ENCODE measurements at regions not wholly inside any gene's neighbourhood (a gene's known extent, or its start where the extent isn't known, plus 50 kb on each side); places are given as distances from the start of the nearest gene placed in this dataset.
"Not testable (repeated sequence)": the region's sequence is repeated elsewhere in the genome, so short reads cannot be mapped to it uniquely, and the experiment has no call there.

- not testable (repeated sequence) for DNase-seq (ENCODE audit: low spot score)
These were observed 403.8 kb downstream of the TBC1D32 start for GRCh38 chr6:120930500-120930899.

DNA sequence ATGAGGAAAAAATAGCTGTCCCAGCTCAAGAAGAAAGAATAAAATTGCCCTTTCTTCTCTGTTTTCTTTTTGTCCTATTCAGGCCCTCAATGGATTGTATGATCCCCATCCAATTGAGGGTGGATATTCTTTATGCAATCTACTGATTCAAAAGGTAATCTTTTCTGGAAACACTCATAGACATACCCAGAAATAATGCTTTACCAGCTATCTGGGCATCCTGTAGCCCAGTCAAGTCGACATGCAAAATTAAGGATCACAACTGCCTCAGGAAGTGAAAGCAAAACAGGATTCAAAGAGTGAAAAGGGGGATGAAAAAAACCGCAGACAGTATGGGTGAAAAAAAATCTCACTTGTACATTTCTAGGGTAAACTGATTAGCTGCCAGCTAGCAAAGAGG, 410.1 kb downstream of the TBC1D32 start:
- no peak for DNase-seq (ENCODE audit: low spot score)

GRCh38 chr6:120918137-120918536, 416.1 kb downstream of the TBC1D32 start:
- DNase-seq (ENCODE audit: low spot score) = no peak

DNA sequence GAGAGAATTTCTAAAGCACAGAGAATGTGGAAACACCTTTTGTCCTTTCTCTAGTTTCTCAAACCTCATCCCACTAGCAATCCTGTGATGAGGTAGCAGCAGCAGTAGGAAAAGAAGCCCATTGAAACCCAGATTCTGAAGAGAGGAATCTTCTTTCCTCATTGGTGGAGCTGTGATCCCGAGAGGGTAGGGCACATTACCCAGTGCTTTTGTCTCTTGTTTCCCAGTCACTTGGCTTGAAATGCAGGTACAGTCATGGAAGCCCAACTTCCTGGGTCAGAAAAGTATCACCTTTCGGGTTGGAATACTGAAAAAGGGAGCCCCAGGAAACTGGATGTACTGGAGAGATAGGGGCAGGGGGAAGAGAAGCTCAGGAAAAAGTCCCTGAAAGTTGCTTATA, 417.4 kb downstream of the TBC1D32 start:
- DNase-seq (ENCODE audit: low spot score) = no peak

- no peak for DNase-seq (ENCODE audit: low spot score)
These were observed 420.8 kb downstream of the TBC1D32 start for GRCh38 chr6:120913486-120913885.

DNA sequence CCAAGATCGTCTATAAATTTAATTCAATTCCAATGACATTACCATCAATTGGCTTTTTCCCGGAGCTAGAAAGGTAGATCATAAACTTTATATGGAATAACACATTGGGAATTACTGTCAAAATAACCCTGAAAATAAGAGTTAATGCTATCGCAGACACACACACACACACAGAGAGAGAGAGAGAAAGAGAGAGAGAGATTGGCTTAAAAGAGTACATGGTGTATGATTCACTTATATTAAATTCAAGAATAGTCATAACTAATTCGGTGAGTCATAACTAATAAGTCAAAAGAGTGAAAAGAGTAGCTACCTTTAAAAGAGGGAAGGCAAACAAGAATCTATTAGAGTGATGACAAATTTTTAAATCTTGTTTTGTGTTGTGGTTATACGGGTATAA, 425.5 kb downstream of the TBC1D32 start:
- no peak for DNase-seq (ENCODE audit: low spot score)

- DNase-seq (ENCODE audit: low spot score) = no peak
These were observed 430.4 kb downstream of the TBC1D32 start for GRCh38 chr6:120903836-120904235.

- DNase-seq (ENCODE audit: low spot score) = no peak
These were observed 434.3 kb downstream of the TBC1D32 start for GRCh38 chr6:120899932-120900331.

GRCh38 chr6:120894077-120894476, 440.2 kb downstream of the TBC1D32 start:
- DNase-seq (ENCODE audit: low spot score) = peak; percentile 8

- DNase-seq (ENCODE audit: low spot score) = no peak
These were observed 457.3 kb downstream of the TBC1D32 start for GRCh38 chr6:120876931-120877330.

GRCh38 chr6:120876424-120876823, 457.9 kb downstream of the TBC1D32 start:
- no peak for DNase-seq (ENCODE audit: low spot score)

DNA sequence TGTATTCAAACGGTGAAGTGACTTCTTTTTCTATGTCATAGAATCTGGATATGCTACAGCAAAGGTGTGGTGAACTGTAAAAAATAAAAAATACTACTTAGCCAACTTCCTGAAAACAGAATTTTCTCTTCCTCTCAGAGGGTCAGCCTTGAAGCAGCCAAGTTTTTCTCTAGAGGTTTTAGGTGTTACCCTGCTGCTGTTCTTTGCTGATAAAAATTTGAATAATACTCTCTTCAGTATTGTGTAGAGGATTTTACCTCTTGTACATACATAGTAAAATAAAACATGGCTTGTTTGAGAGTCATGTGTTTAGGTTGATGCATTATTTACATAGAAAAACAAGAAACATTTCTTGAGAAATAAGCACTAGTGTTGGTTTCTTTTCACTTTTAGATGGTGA, 458.4 kb downstream of the TBC1D32 start:
- DNase-seq (ENCODE audit: low spot score) = no peak

DNA sequence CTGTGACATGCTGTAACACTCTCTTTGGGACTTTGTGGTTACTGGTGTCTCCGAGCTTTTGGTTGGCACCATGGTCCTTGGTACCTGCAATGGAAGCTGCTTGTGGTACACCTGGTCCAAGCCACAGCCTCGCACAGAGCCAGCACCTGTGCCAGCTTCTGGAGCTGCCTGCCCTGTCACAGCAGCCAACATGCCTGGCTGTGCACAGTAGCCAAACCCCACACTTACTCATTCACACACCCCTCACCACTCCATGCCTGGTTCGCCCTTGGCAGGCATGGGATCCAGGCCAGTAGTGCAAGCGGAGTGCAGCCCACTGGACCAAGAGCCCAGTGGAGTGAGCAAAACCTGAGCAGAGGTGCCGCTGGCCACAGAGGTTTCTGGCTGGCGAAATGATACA, 459.9 kb downstream of the TBC1D32 start:
- no peak for DNase-seq (ENCODE audit: low spot score)

DNA sequence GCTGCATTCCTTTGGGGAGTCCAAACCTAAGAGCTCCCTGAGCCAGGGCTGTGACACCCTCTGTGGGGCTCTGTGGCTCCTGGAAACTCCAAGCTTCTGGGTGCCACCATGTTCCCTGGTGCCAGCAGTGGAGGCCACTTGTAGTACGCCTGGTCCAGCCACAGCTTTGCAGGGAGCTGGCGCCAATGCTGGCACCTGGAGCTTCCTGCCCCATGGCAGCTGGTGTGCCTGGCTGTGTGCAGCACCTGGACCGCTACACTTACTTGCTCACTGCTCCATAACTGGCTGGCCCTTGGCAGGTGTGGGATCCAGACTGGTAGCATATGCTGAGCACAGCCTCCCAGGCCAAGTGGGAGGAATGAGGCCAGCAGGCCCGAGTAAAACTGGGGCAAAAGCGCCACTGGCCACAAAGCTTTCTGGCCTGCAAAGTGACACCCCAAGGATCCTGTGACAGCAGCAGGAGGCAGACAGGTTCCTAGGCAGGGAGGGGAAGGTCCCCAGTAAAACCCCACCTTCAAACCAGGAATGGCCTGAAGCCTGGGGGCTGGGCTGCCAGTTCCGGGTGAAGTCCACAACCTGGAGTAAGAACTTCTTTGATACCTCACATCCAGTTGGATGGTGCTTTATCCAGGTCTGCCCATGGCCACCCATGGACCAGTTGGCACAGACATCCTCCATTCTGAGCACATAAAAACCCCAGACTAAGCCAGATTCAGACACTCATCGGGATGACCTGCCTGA, 461.0 kb downstream of the TBC1D32 start:
- DNase-seq (ENCODE audit: low spot score) = no peak

DNA sequence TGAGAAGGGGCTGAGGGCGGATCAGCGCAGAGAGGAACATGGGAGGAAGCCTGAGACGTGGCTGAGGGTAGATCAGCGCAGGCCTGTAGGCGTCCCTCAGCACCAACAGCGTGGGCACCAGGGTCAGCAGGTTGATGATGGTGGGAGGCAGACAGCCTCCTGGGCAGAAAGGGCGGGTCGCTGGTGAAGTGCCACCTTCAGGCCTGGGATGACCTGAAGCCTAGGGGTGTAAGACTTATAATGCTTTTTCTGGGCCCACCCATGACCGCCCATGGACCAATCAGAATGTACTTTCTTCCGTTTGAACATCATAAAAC, 462.1 kb downstream of the TBC1D32 start:
- no peak for DNase-seq (ENCODE audit: low spot score)

DNA sequence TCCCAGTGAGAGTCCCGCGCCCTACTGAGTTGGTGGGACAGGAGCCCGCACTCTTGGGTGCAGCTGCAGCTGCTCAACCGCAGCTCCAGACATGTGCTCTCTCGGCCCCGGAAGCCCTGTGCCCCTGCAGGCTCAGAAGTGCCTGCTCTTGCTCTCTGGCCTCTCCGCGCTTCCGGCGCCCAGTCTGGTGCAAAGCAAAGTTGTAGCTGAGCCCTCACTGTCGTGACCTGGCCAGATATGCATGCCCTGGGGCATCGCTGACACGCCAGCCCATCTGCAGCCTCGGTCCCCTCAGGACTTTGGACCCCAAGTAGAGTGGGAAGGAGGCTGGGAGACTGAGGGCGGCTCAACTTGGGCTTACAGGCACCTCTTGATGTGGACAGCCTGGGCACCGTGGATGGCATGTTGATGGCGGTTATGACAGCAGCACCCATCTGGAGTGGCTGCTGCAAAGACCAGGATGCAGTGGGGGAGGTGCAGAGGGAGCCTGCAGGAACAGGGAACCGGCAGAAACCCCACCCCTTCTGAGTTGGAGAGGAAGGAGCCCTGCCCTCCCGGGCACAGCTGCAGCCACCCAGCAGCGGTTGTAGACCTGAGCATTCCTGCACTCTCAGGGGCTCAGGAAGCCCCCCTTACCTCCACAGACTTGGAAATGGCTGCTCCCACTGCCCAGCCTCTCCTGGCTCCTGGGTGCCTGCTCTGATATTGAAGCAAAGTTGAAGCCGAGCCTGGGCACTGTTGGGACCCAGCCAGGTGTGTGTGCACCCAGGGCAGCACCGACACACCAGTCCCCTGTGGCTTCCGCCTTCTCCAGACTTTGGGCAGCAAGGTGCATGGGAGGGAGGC, 462.6 kb downstream of the TBC1D32 start:
- no peak for DNase-seq (ENCODE audit: low spot score)

- DNase-seq (ENCODE audit: low spot score) = no peak
These were observed 464.9 kb downstream of the TBC1D32 start for GRCh38 chr6:120869397-120869796.

GRCh38 chr6:120857422-120857821, 476.9 kb downstream of the TBC1D32 start:
- DNase-seq (ENCODE audit: low spot score) = no peak

DNA sequence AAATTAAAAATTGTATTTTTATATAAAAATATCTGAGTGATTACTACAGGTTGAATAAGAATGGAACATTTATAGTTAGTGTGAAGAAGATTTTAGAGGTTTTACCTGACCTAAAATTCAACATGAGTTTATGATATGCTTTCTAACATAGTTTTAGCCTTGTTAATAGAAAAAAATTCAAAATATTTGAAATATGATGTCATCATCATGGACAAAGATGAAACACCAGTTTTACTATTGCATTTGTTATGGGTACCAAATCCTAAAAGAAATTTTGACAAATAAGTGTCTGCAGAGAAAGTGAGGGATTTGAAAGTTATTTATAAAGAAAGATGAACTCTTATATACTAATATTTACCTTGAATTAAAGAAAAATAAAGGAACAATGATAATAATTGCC, 479.7 kb downstream of the TBC1D32 start:
- no peak for DNase-seq (ENCODE audit: low spot score)

- DNase-seq (ENCODE audit: low spot score) = no peak
These were observed 480.8 kb downstream of the TBC1D32 start for GRCh38 chr6:120853489-120853888.

GRCh38 chr6:120852293-120852849, 481.9 kb downstream of the TBC1D32 start:
- no peak for DNase-seq (ENCODE audit: low spot score)

- peak; percentile 41 for DNase-seq (ENCODE audit: low spot score)
These were observed 508.0 kb downstream of the TBC1D32 start for GRCh38 chr6:120826253-120826652.

DNA sequence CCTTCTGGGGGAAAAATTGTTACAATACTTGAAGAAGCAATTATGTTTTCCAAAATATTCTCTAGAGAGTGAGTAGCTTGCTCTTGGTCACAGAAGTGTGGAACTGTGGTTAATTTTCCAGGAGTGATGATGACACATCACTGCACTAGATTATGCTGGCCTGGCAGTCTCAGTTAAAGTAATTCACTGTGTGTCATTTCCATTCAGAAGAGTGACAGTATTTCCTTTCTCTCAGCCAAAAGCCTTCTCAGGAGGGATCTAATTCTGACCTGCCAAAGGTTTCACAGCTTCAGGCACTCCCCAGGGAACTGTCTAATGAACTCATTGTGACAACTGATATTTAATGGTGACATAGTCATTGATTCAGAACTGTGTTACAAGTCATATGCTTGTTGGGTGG, 517.5 kb downstream of the TBC1D32 start:
- DNase-seq (ENCODE audit: low spot score) = no peak

Data from kidney tubule cell (primary cell).